ENCODE measurements at regions not wholly inside any gene's neighbourhood (a gene's known extent, or its start where the extent isn't known, plus 50 kb on each side); places are given as distances from the start of the nearest gene placed in this dataset.

DNA sequence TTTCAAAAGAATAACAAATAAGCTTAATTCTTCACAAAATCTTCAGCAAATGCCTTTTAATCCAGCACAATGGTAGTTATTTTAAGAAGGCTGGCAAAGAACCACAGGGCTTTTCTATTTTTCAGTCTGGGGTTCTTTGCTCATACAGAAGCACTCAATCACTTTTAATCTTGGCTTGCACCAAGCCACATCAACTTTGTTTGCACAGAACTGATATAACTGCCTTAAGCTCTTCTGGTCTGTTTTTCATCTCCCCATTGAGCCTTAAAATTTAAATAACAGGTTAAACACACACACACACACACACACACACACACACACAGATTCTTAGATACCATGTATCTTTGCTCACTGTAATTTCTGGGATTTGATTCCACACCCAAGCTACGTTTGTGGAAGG is 377.0 kb downstream of the GATA3 start:
- TF ChIP-seq POLR2A (IDR thresholded peaks at IDR 0.05; ENCODE audit: low read depth, low read length) (no peak), RAD21 (IDR thresholded peaks at IDR 0.05; ENCODE audit: low read length) (no peak), RFX5 (IDR thresholded peaks at IDR 0.05; ENCODE audit: low read depth, low read length) (no peak), SMC3 (IDR thresholded peaks at IDR 0.05; ENCODE audit: low read depth, low read length) (no peak), NFE2L2 (IDR thresholded peaks at IDR 0.05; ENCODE audit: low read depth, low read length) (no peak), RCOR1 (IDR thresholded peaks at IDR 0.05; ENCODE audit: insufficient replicate concordance, low read length) (no peak), CEBPB (IDR thresholded peaks at IDR 0.05; ENCODE audit: low read depth, low read length) (no peak), MAZ (IDR thresholded peaks at IDR 0.05; ENCODE audit: borderline replicate concordance, low read depth, low read length) (no peak), CHD1 (IDR thresholded peaks at IDR 0.05; ENCODE audit: low read depth, low read length) (no peak)
- TF ChIP-seq, protein P1, sequence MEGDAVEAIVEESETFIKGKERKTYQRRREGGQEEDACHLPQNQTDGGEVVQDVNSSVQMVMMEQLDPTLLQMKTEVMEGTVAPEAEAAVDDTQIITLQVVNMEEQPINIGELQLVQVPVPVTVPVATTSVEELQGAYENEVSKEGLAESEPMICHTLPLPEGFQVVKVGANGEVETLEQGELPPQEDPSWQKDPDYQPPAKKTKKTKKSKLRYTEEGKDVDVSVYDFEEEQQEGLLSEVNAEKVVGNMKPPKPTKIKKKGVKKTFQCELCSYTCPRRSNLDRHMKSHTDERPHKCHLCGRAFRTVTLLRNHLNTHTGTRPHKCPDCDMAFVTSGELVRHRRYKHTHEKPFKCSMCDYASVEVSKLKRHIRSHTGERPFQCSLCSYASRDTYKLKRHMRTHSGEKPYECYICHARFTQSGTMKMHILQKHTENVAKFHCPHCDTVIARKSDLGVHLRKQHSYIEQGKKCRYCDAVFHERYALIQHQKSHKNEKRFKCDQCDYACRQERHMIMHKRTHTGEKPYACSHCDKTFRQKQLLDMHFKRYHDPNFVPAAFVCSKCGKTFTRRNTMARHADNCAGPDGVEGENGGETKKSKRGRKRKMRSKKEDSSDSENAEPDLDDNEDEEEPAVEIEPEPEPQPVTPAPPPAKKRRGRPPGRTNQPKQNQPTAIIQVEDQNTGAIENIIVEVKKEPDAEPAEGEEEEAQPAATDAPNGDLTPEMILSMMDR (conservative IDR thresholded peaks at IDR 0.05; ENCODE audit: low read depth, low read length), result no peak
- TF ChIP-seq, protein P2, sequence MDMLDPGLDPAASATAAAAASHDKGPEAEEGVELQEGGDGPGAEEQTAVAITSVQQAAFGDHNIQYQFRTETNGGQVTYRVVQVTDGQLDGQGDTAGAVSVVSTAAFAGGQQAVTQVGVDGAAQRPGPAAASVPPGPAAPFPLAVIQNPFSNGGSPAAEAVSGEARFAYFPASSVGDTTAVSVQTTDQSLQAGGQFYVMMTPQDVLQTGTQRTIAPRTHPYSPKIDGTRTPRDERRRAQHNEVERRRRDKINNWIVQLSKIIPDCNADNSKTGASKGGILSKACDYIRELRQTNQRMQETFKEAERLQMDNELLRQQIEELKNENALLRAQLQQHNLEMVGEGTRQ (IDR thresholded peaks at IDR 0.05; ENCODE audit: low read depth, low read length), result no peak
- TF ChIP-seq, protein P3, sequence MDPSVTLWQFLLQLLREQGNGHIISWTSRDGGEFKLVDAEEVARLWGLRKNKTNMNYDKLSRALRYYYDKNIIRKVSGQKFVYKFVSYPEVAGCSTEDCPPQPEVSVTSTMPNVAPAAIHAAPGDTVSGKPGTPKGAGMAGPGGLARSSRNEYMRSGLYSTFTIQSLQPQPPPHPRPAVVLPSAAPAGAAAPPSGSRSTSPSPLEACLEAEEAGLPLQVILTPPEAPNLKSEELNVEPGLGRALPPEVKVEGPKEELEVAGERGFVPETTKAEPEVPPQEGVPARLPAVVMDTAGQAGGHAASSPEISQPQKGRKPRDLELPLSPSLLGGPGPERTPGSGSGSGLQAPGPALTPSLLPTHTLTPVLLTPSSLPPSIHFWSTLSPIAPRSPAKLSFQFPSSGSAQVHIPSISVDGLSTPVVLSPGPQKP (IDR thresholded peaks at IDR 0.05; ENCODE audit: borderline replicate concordance, low read depth, low read length), result no peak

Measured in IMR-90 (cell line).